ENCODE measurements at regions not wholly inside any gene's neighbourhood (a gene's known extent, or its start where the extent isn't known, plus 50 kb on each side); places are given as distances from the start of the nearest gene placed in this dataset.

- Histone ChIP-seq H3K27ac (ENCODE audit: low read length) (no peak overlapping the region), H3K36me3 (ENCODE audit: control insufficient read depth, low read depth, low read length) (no peaks in the 10 kb centered on the region), H3K4me1 (ENCODE audit: control insufficient read depth, low read depth, low read length) (no peaks in the 10 kb centered on the region), H3K4me3 (ENCODE audit: low read length) (no peak overlapping the region), H3K9me3 (ENCODE audit: control insufficient read depth, low read depth, low read length) (no peaks in the 10 kb centered on the region), H3K27me3 (ENCODE audit: control insufficient read depth, insufficient read depth, low read length) (no peaks in the 10 kb centered on the region), H3K9ac (ENCODE audit: low read length) (no peak overlapping the region)
Measured at GRCh38 chr9:80013891-80014290, 442.1 kb downstream of the TLE4 start.

- H3K9ac ChIP-seq (ENCODE audit: low read length), result no peak overlapping the region
- no peaks in the 10 kb centered on the region for H3K4me1 ChIP-seq (ENCODE audit: control insufficient read depth, low read depth, low read length)
- no peak overlapping the region for H3K4me3 ChIP-seq (ENCODE audit: low read length)
- no peaks in the 10 kb centered on the region for H3K36me3 ChIP-seq (ENCODE audit: control insufficient read depth, low read depth, low read length)
- no peak overlapping the region for H3K27ac ChIP-seq (ENCODE audit: low read length)
- no peaks in the 10 kb centered on the region for H3K9me3 ChIP-seq (ENCODE audit: control insufficient read depth, low read depth, low read length)
- H3K27me3 ChIP-seq (ENCODE audit: control insufficient read depth, insufficient read depth, low read length), result no peaks in the 10 kb centered on the region
Measured at GRCh38 chr9:80012557-80013330, 441.0 kb downstream of the TLE4 start.

GRCh38 chr9:80009204-80009603 is 437.4 kb downstream of the TLE4 start:
- Histone ChIP-seq H3K27me3 (ENCODE audit: control insufficient read depth, insufficient read depth, low read length) (no peaks in the 10 kb centered on the region), H3K27ac (ENCODE audit: low read length) (no peak overlapping the region), H3K9me3 (ENCODE audit: control insufficient read depth, low read depth, low read length) (no peaks in the 10 kb centered on the region), H3K36me3 (ENCODE audit: control insufficient read depth, low read depth, low read length) (no peaks in the 10 kb centered on the region), H3K9ac (ENCODE audit: low read length) (no peak overlapping the region), H3K4me3 (ENCODE audit: low read length) (no peak overlapping the region), H3K4me1 (ENCODE audit: control insufficient read depth, low read depth, low read length) (no peaks in the 10 kb centered on the region)

- H3K27ac ChIP-seq (ENCODE audit: low read length), result no peak overlapping the region
- H3K4me3 ChIP-seq (ENCODE audit: low read length), result no peak overlapping the region
- H3K36me3 ChIP-seq (ENCODE audit: control insufficient read depth, low read depth, low read length), result no peaks in the 10 kb centered on the region
- H3K9ac ChIP-seq (ENCODE audit: low read length), result no peak overlapping the region
- H3K9me3 ChIP-seq (ENCODE audit: control insufficient read depth, low read depth, low read length), result no peaks in the 10 kb centered on the region
- no peaks in the 10 kb centered on the region for H3K27me3 ChIP-seq (ENCODE audit: control insufficient read depth, insufficient read depth, low read length)
- H3K4me1 ChIP-seq (ENCODE audit: control insufficient read depth, low read depth, low read length), result no peaks in the 10 kb centered on the region
Measured at GRCh38 chr9:80004714-80005113, 432.9 kb downstream of the TLE4 start.

GRCh38 chr9:79990536-79990935 is 418.8 kb downstream of the TLE4 start:
- Histone ChIP-seq H3K4me3 (ENCODE audit: low read length) (no peak overlapping the region), H3K36me3 (ENCODE audit: control insufficient read depth, low read depth, low read length) (no peaks in the 10 kb centered on the region), H3K4me1 (ENCODE audit: control insufficient read depth, low read depth, low read length) (no peaks in the 10 kb centered on the region), H3K9ac (ENCODE audit: low read length) (no peak overlapping the region), H3K27ac (ENCODE audit: low read length) (no peak overlapping the region), H3K27me3 (ENCODE audit: control insufficient read depth, insufficient read depth, low read length) (no peaks in the 10 kb centered on the region), H3K9me3 (ENCODE audit: control insufficient read depth, low read depth, low read length) (no peaks in the 10 kb centered on the region)

GRCh38 chr9:79989079-79989478 is 417.3 kb downstream of the TLE4 start:
- H3K4me1 ChIP-seq (ENCODE audit: control insufficient read depth, low read depth, low read length), result no peaks in the 10 kb centered on the region
- H3K4me3 ChIP-seq (ENCODE audit: low read length), result no peak overlapping the region
- H3K27ac ChIP-seq (ENCODE audit: low read length), result no peak overlapping the region
- H3K36me3 ChIP-seq (ENCODE audit: control insufficient read depth, low read depth, low read length), result no peaks in the 10 kb centered on the region
- no peak overlapping the region for H3K9ac ChIP-seq (ENCODE audit: low read length)
- no peaks in the 10 kb centered on the region for H3K9me3 ChIP-seq (ENCODE audit: control insufficient read depth, low read depth, low read length)
- no peaks in the 10 kb centered on the region for H3K27me3 ChIP-seq (ENCODE audit: control insufficient read depth, insufficient read depth, low read length)

GRCh38 chr9:79988126-79988525 is 416.4 kb downstream of the TLE4 start:
- no peak overlapping the region for H3K27ac ChIP-seq (ENCODE audit: low read length)
- H3K9ac ChIP-seq (ENCODE audit: low read length), result no peak overlapping the region
- H3K4me1 ChIP-seq (ENCODE audit: control insufficient read depth, low read depth, low read length), result no peaks in the 10 kb centered on the region
- no peaks in the 10 kb centered on the region for H3K27me3 ChIP-seq (ENCODE audit: control insufficient read depth, insufficient read depth, low read length)
- H3K36me3 ChIP-seq (ENCODE audit: control insufficient read depth, low read depth, low read length), result no peaks in the 10 kb centered on the region
- H3K4me3 ChIP-seq (ENCODE audit: low read length), result no peak overlapping the region
- H3K9me3 ChIP-seq (ENCODE audit: control insufficient read depth, low read depth, low read length), result no peaks in the 10 kb centered on the region

GRCh38 chr9:79986437-79986836 is 414.7 kb downstream of the TLE4 start:
- no peaks in the 10 kb centered on the region for H3K36me3 ChIP-seq (ENCODE audit: control insufficient read depth, low read depth, low read length)
- no peaks in the 10 kb centered on the region for H3K4me1 ChIP-seq (ENCODE audit: control insufficient read depth, low read depth, low read length)
- H3K9ac ChIP-seq (ENCODE audit: low read length), result no peak overlapping the region
- no peaks in the 10 kb centered on the region for H3K27me3 ChIP-seq (ENCODE audit: control insufficient read depth, insufficient read depth, low read length)
- H3K27ac ChIP-seq (ENCODE audit: low read length), result no peak overlapping the region
- H3K4me3 ChIP-seq (ENCODE audit: low read length), result no peak overlapping the region
- H3K9me3 ChIP-seq (ENCODE audit: control insufficient read depth, low read depth, low read length), result no peaks in the 10 kb centered on the region

- Histone ChIP-seq H3K9me3 (ENCODE audit: control insufficient read depth, low read depth, low read length) (no peaks in the 10 kb centered on the region), H3K4me3 (ENCODE audit: low read length) (no peak overlapping the region), H3K4me1 (ENCODE audit: control insufficient read depth, low read depth, low read length) (no peaks in the 10 kb centered on the region), H3K9ac (ENCODE audit: low read length) (no peak overlapping the region), H3K27ac (ENCODE audit: low read length) (no peak overlapping the region), H3K27me3 (ENCODE audit: control insufficient read depth, insufficient read depth, low read length) (no peaks in the 10 kb centered on the region), H3K36me3 (ENCODE audit: control insufficient read depth, low read depth, low read length) (no peaks in the 10 kb centered on the region)
Measured at GRCh38 chr9:79985772-79986171, 414.0 kb downstream of the TLE4 start.

- no peak overlapping the region for H3K9ac ChIP-seq (ENCODE audit: low read length)
Measured at GRCh38 chr9:79985264-79985663, 413.5 kb downstream of the TLE4 start.

GRCh38 chr9:79984429-79985067 is 412.8 kb downstream of the TLE4 start:
- H3K9me3 ChIP-seq (ENCODE audit: control insufficient read depth, low read depth, low read length), result no peaks in the 10 kb centered on the region
- H3K4me3 ChIP-seq (ENCODE audit: low read length), result no peak overlapping the region
- no peaks in the 10 kb centered on the region for H3K4me1 ChIP-seq (ENCODE audit: control insufficient read depth, low read depth, low read length)
- no peaks in the 10 kb centered on the region for H3K27me3 ChIP-seq (ENCODE audit: control insufficient read depth, insufficient read depth, low read length)
- no peaks in the 10 kb centered on the region for H3K36me3 ChIP-seq (ENCODE audit: control insufficient read depth, low read depth, low read length)
- H3K27ac ChIP-seq (ENCODE audit: low read length), result no peak overlapping the region
- H3K9ac ChIP-seq (ENCODE audit: low read length), result no peak overlapping the region

More at GRCh38 chr9:79985264-79985663, 413.5 kb downstream of the TLE4 start:
- Histone ChIP-seq H3K9me3 (ENCODE audit: control insufficient read depth, low read depth, low read length) (no peaks in the 10 kb centered on the region), H3K36me3 (ENCODE audit: control insufficient read depth, low read depth, low read length) (no peaks in the 10 kb centered on the region), H3K27ac (ENCODE audit: low read length) (no peak overlapping the region), H3K4me1 (ENCODE audit: control insufficient read depth, low read depth, low read length) (no peaks in the 10 kb centered on the region), H3K4me3 (ENCODE audit: low read length) (no peak overlapping the region), H3K27me3 (ENCODE audit: control insufficient read depth, insufficient read depth, low read length) (no peaks in the 10 kb centered on the region)

- Histone ChIP-seq H3K4me1 (ENCODE audit: control insufficient read depth, low read depth, low read length) (peaks cover 5% of the 10 kb centered on the region), H3K9ac (ENCODE audit: low read length) (no peak overlapping the region), H3K27ac (ENCODE audit: low read length) (no peak overlapping the region), H3K9me3 (ENCODE audit: control insufficient read depth, low read depth, low read length) (no peaks in the 10 kb centered on the region), H3K36me3 (ENCODE audit: control insufficient read depth, low read depth, low read length) (no peaks in the 10 kb centered on the region), H3K4me3 (ENCODE audit: low read length) (no peak overlapping the region), H3K27me3 (ENCODE audit: control insufficient read depth, insufficient read depth, low read length) (no peaks in the 10 kb centered on the region)
Measured at GRCh38 chr9:79980432-79980831, 408.7 kb downstream of the TLE4 start.

Data from iPS-18a (cell line).